Skeletal muscle tissue (tissue), 3 donors: ENCODE measurements at regions not wholly inside any gene's neighbourhood (a gene's known extent, or its start where the extent isn't known, plus 50 kb on each side); places are given as distances from the start of the nearest gene placed in this dataset.

Experiments used
- H3K27ac ChIP-seq: one replicate; pipeline ENCODE4 v1.7.0; 2013; ENCODE audit warnings: mild to moderate bottlenecking, low read depth, low read length, inconsistent platforms
- H3K27me3 ChIP-seq, 3 donors: one replicate each; pipeline ENCODE4 v1.7.0; 2013; ENCODE audit warnings: low read length in 3 of 3; ENCODE audit not compliant: control insufficient read depth in 3 of 3, insufficient read depth in 3 of 3
- H3K36me3 ChIP-seq, 3 donors: one replicate each; pipeline ENCODE4 v1.7.0; 2013; ENCODE audit warnings: low read length in 3 of 3; ENCODE audit not compliant: control insufficient read depth in 3 of 3, insufficient read depth in 3 of 3
- H3K4me1 ChIP-seq, 3 donors: one replicate each; pipeline ENCODE4 v1.7.0; 2013; ENCODE audit warnings: low read length in 3 of 3, mild to moderate bottlenecking in 3 of 3; ENCODE audit not compliant: control insufficient read depth in 3 of 3, insufficient read depth in 3 of 3
- H3K4me3 ChIP-seq, 3 donors: one replicate each; pipeline ENCODE4 v1.7.0; 2013; ENCODE audit warnings: low read length in 3 of 3
- H3K9ac ChIP-seq, 3 donors: one replicate each; pipeline ENCODE4 v1.7.0; 2013; ENCODE audit warnings: low read length in 3 of 3, mild to moderate bottlenecking in 3 of 3, moderate library complexity in 2 of 3, low read depth in 1 of 3
- H3K9me3 ChIP-seq, 3 donors: one replicate each; pipeline ENCODE4 v1.7.0; 2013; ENCODE audit warnings: low read length in 3 of 3; ENCODE audit not compliant: control insufficient read depth in 3 of 3
- donor health status: Osteomylitis.

GRCh38 chr9:78566521-78566920 lies 269.6 kb downstream of the PSAT1 start:
- no peak overlapping the region for H3K9ac ChIP-seq

DNA sequence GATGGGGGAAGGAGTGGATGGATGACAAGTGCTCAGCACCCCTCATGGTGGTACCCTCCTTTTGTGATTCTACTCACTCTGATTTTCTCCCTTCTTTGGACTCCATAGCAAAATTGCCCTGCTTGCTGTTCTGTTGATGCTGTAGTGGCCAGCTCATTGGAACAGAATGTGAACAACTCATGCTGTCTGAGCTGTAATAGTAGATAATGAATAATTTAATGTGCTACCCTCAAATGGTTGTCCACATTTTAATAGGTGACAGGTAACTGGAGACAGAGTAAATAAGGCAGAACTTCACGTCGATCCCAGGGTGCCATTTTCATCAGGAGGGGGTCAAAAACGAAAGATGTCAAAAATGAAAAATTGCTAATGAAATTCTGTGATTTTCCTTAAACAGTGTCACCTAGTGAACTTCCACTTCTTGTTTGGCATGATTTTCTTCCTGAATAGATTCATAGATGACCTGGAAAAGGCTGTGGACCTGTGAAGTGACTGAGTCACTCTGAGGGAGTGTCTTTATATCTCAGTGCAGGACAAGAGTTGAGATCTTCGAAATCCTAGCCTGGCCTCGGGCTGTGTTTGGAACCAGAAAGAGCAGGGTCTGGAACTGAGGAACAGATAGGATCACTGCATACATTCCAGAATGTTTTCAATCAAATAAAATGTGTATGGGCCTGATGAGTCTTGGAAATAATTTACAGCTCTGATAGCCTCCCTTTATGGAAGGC lies 270.2 kb downstream of the PSAT1 start:
- no peaks in the 10 kb centered on the region for H3K27me3 ChIP-seq
- no peak overlapping the region for H3K4me3 ChIP-seq
- no peaks in the 10 kb centered on the region for H3K9me3 ChIP-seq
- H3K36me3 ChIP-seq: no peaks in the 10 kb centered on the region
- no peaks in the 10 kb centered on the region for H3K4me1 ChIP-seq
- no peak overlapping the region for H3K9ac ChIP-seq
- H3K27ac ChIP-seq: no peak overlapping the region

More at GRCh38 chr9:78566521-78566920, 269.6 kb downstream of the PSAT1 start:
- H3K27ac ChIP-seq: no peak overlapping the region
- no peaks in the 10 kb centered on the region for H3K27me3 ChIP-seq
- no peaks in the 10 kb centered on the region for H3K9me3 ChIP-seq
- no peaks in the 10 kb centered on the region for H3K36me3 ChIP-seq
- H3K4me1 ChIP-seq: no peaks in the 10 kb centered on the region
- H3K4me3 ChIP-seq: no peak overlapping the region

DNA sequence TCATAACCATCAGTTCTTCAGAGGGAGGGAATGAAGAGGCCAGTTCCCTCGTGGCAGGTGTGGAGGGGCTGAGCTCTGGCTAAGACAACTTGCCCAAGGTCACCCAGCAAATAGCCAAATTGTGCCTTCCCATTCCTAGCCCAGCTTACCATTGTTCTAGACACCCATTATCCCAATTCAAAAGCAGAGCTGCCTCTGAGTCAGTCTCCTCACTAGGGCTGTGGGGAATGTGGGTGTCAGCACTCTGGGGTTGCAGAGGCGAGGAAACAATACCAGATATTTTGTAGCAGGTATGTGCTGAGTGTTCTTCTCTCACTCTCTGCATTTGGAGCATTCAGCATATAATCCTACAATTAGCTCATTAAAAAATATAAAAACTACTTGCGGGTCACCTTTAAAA lies 270.8 kb downstream of the PSAT1 start:
- Histone ChIP-seq H3K9me3 (no peaks in the 10 kb centered on the region), H3K4me3 (no peak overlapping the region), H3K4me1 (peaks cover 0 to 3% (median 2%) of the 10 kb centered on the region in 3 donors), H3K9ac (no peak overlapping the region), H3K36me3 (no peaks in the 10 kb centered on the region), H3K27ac (no peak overlapping the region), H3K27me3 (no peaks in the 10 kb centered on the region)

- H3K27me3 ChIP-seq: no peaks in the 10 kb centered on the region
- H3K4me3 ChIP-seq: no peak overlapping the region
- no peaks in the 10 kb centered on the region for H3K9me3 ChIP-seq
- H3K4me1 ChIP-seq: peaks cover 0 to 9% (median 7%) of the 10 kb centered on the region in 3 donors
- H3K36me3 ChIP-seq: no peaks in the 10 kb centered on the region
- no peak overlapping the region for H3K27ac ChIP-seq
- no peak overlapping the region for H3K9ac ChIP-seq
These were observed 271.8 kb downstream of the PSAT1 start for GRCh38 chr9:78568774-78569173.

- Histone ChIP-seq H3K36me3 (no peaks in the 10 kb centered on the region), H3K27ac (no peak overlapping the region)
These were observed 275.3 kb downstream of the PSAT1 start for GRCh38 chr9:78572266-78572665.

GRCh38 chr9:78573205-78573604 lies 276.3 kb downstream of the PSAT1 start:
- Histone ChIP-seq H3K4me3 (no peak overlapping the region), H3K9me3 (no peaks in the 10 kb centered on the region), H3K9ac (no peak overlapping the region), H3K36me3 (no peaks in the 10 kb centered on the region), H3K4me1 (peaks cover 0 to 10% (median 9%) of the 10 kb centered on the region in 3 donors), H3K27me3 (no peaks in the 10 kb centered on the region), H3K27ac (no peak overlapping the region)

More at GRCh38 chr9:78572266-78572665, 275.3 kb downstream of the PSAT1 start:
- no peaks in the 10 kb centered on the region for H3K9me3 ChIP-seq
- H3K9ac ChIP-seq: no peak overlapping the region
- H3K4me3 ChIP-seq: no peak overlapping the region
- H3K27me3 ChIP-seq: no peaks in the 10 kb centered on the region
- peaks cover 0 to 10% (median 9%) of the 10 kb centered on the region in 3 donors for H3K4me1 ChIP-seq

- Histone ChIP-seq H3K27ac (no peak overlapping the region), H3K9ac (no peak overlapping the region), H3K9me3 (no peaks in the 10 kb centered on the region), H3K4me1 (peaks cover 0 to 10% (median 9%) of the 10 kb centered on the region in 3 donors), H3K36me3 (no peaks in the 10 kb centered on the region), H3K27me3 (no peaks in the 10 kb centered on the region), H3K4me3 (no peak overlapping the region)
These were observed 276.7 kb downstream of the PSAT1 start for GRCh38 chr9:78573669-78574068.

DNA sequence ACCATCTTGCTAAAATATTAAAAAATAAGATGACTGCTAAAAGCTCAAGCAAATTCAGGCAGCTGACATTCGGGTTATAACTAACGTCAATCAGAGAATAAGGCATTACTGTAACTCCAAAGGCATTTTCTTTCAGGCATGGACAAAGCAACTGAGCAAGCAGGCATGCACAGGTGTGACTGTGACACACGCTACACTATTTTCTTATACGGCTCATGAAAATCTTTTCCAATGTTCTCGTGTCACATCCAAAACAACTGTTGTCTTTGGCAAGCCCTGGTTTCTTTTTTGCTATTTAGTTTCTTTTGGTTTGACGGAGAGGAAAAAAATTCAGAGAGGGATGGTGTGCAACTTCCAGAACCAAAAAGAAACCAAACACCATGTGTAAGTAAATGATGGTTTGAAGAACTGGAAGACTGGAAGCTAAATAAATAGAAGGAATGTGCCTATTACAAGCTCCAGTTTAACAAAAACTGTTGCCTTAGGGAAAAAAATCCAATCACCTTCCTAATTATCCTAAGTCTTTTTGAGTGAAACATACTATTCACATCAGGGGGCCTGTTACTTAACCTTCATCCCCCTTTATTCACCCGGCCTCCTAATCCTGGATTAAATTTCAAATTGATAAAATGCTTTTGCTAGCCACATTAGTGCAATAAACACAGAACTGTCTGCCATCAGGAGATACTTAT lies 277.6 kb downstream of the PSAT1 start:
- Histone ChIP-seq H3K9me3 (no peaks in the 10 kb centered on the region), H3K27me3 (no peaks in the 10 kb centered on the region), H3K4me3 (no peak overlapping the region), H3K27ac (no peak overlapping the region), H3K36me3 (no peaks in the 10 kb centered on the region), H3K4me1 (peaks cover 0 to 10% (median 9%) of the 10 kb centered on the region in 3 donors), H3K9ac (no peak overlapping the region)

GRCh38 chr9:78575081-78575480 lies 278.2 kb downstream of the PSAT1 start:
- Histone ChIP-seq H3K27me3 (no peaks in the 10 kb centered on the region), H3K9ac (no peak overlapping the region), H3K27ac (no peak overlapping the region), H3K36me3 (no peaks in the 10 kb centered on the region), H3K4me3 (no peak overlapping the region), H3K9me3 (no peaks in the 10 kb centered on the region), H3K4me1 (peaks cover 0 to 10% (median 9%) of the 10 kb centered on the region in 3 donors)

- Histone ChIP-seq H3K27me3 (no peaks in the 10 kb centered on the region), H3K36me3 (no peaks in the 10 kb centered on the region), H3K4me3 (no peak overlapping the region), H3K9ac (no peak overlapping the region), H3K9me3 (no peaks in the 10 kb centered on the region), H3K4me1 (peaks cover 0 to 10% (median 9%) of the 10 kb centered on the region in 3 donors), H3K27ac (no peak overlapping the region)
These were observed 278.8 kb downstream of the PSAT1 start for GRCh38 chr9:78575771-78576170.
